Lung microvascular endothelial cell (primary cell): ENCODE measurements at regions not wholly inside any gene's neighbourhood (a gene's known extent, or its start where the extent isn't known, plus 50 kb on each side); places are given as distances from the start of the nearest gene placed in this dataset.
"Not testable (repeated sequence)": the region's sequence is repeated elsewhere in the genome, so short reads cannot be mapped to it uniquely, and the experiment has no call there.

Experiments
- DNase-seq, 2 donors: peaks; one replicate each; pipeline versions ENCODE4 v3.0.0 to v3.0.0-alpha.2; 2010; ENCODE audit warnings: low read depth in 2 of 2

DNA sequence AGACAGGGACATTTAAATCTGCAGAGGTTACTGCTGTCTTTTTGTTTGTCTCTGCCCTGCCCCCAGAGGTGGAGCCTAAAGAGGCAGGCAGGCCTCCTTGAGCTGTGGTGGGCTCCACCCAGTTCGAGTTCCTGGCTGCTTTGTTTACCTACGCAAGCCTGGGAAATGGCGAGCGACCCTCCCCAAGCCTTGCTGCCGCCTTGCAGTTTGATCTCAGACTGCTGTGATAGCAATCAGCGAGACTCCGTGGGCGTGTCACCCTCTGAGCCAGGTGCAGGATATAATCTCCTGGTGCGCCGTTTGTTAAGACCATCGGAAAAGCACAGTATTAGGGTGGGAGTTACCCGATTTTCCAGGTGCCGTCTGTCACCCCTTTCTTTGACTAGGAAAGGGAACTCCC is 93.3 kb downstream of the ANKRD30BL start:
- not testable (repeated sequence) for DNase-seq

DNA sequence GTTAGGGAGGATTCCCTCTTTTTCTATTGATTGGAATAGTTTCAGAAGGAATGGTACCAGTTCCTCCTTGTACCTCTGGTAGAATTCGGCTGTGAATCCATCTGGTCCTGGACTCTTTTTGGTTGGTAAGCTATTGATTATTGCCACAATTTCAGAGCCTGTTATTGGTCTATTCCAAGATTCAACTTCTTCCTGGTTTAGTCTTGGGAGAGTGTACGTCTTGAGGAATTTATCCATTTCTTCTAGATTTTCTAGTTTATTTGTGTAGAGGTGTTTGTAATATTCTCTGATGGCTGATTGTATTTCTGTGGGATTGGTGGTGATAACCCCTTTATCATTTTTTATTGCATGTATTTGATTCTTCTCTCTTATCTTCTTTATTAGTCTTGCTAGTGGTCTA is 96.4 kb downstream of the ANKRD30BL start:
- not testable (repeated sequence) for DNase-seq

DNA sequence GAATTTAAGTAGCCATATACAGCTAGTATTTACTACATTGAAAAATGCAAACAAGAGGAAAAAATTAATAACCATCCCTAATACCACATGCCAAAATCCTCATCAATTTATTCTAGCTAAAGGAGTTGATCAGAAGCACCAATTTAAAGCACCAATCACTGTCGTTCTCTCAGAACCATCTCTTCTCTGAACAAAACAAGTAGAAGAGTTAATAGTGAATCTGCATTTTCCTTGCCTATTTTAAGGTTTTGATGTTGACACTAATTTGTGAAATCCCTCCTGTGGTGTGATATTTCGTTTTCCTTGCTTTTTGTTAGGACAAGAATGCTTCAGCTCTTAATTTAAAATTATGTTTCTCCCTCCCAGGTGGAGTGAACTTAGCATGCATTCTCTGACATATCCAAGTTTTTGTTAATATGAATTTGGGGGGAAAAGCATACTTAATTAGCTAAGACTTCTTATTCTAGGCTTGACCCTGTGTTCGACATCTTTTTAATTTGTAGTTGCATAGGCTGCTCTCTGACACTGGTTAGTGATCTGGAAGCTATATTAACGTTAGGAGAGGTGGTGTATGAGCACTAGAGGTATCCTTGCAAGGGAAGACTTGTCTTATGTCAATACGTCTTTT is 122.0 kb downstream of the ANKRD30BL start:
- not testable (repeated sequence) for DNase-seq

DNA sequence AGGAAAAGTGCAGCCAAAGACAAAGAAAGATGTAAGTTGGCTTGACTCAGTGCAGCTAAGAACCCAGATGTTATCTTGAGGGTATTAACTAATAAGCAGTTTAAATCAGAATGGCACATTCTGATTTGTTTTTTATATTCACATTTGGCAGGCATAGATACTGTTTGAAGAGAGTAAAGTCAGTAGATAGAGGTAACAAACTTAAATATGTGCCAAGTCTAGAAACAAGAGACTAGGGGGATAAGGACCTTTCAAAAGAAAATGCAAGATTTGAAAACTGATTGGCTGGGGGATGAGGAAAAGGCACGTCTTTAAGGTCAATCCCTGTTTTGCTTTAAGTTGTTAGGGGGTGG is 122.9 kb downstream of the ANKRD30BL start:
- not testable (repeated sequence) for DNase-seq

DNA sequence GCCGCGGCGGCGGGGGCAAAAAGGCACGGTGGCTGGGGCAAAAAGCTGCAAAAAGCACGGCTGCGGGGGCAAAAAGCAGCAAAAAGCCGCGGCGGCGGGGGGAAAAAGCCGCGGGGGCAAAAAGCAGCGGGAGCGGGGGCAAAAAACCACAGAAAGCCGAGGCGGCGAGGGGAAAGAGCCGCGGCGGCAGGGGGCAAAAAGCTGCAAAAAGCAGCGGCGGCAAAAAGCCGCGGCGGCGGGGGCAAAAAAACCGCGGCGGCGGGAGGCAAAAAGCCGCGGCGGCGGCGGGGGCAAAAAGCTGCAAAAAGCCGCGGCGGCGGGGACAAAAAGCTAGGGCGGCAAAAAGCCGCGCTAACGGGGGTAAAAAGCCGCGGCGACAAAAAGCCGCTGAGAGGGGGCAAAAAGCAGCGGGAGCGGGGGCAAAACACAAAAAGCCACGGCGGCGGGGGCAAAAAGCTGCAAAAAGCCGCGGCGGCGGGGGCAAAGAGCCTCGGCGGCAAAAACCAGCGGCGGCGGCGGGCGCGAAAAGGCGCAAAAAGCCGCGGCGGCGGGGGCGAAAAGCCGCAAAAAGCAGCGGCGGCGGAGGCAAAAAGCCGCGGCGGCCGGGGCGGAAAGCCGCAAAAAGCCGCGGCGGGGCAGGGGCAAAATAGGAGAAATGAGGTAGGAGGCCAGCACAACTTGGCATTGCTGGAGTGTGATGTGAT is 123.4 kb downstream of the ANKRD30BL start:
- DNase-seq: no peak

DNA sequence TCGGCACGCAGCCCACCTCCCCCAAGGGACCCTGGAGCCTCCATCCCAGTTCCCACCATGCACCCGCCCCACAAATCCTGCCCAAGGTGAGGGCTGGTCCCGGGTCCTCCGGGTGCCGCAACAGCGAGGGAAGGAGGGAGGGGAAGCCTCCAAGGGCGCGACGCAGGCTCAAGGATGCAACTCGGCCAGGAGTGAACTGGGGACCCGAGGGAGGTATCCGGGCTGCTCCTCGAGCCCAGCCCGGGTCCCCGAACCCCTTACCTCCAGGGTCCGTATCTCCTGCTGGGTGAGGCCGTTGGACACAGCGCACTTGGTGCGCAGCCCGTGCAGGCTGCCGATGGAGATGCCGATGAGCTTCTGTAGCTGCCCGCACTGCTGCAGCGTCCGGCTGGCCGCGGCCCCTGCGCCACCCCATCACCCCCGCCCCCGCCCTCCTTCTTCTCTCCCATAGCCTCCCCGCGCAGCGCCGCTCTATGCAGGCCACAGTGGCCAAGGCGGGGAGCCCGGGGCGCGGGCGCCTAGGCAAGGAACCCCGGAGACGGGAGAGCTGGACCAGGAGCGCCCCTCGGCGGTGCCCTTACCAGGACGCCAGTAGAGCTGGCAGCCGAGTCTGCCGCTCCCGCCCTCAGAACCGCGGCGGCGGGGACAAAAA is 124.1 kb downstream of the ANKRD30BL start:
- DNase-seq: peak in 1 of 2 donors; percentile 0

DNA sequence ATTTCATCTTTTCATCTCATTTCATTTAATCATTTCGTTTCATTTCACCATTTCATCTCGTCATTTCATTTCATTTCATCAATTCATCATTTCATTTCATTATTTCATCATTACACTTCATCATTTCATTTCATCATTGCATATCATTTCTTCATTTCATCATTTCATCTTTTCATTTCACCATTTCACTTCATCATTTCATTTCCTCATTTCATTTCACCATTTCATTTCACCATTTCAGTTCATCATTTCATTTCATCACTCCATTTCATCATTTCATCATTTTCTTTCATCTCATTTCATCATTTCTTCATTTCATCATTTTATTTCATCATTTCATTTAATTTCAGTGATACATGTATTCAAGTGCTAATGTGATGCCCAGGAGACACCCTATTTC is 127.1 kb downstream of the ANKRD30BL start:
- no peak for DNase-seq

DNA sequence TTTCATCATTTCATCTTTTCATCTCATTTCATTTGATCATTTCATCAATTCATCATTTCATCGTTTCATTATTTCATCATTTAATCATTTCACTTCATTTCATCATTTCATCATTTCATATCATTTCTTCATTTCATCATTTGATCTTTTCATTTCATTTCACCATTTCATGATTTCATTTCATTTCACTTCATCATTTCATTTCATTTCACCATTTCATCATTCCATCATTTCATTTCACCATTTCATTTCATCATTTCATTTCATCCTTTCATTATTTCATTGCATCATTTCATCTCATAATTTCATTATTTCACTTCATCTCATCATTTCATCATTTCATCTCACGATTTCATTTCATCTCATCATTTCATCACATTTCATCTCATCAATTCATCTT is 127.8 kb downstream of the ANKRD30BL start:
- no peak for DNase-seq

DNA sequence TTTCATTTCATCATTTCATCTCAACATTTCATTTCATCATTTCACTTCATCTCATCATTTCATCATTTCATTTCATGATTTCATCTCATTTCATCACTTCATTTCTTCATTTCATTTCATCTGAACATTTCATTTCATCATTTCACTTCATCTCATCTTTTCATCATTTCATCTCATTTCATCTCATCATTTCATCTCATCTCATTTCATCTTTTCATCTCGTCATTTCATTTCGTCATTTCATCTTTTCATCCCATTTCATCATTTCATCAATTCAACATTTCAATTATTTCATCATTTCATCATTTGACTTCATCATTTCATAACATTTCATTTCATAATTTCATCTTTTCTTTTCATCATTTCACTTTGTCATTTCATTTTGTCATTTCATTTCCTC is 128.4 kb downstream of the ANKRD30BL start:
- DNase-seq: no peak

DNA sequence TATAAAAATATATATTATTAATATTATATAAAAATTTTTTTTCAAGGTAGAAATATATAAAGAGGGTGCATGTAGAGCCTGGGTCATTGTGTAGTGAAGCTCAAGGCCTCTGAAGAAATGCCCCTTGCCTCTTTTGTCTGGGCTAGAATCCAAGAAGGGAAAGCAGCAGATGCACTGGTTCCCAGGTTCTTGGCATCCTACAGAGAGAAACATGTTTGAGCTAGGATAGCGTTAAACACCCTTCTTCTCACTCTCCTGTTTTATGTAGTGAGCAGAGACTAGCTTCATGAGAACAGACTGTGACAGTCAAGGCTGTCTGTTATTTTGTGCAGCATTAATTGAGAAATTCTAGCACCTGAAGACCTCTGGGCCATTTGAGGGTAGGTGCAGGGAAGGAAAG is 149.7 kb downstream of the ANKRD30BL start:
- not testable (repeated sequence) for DNase-seq

DNA sequence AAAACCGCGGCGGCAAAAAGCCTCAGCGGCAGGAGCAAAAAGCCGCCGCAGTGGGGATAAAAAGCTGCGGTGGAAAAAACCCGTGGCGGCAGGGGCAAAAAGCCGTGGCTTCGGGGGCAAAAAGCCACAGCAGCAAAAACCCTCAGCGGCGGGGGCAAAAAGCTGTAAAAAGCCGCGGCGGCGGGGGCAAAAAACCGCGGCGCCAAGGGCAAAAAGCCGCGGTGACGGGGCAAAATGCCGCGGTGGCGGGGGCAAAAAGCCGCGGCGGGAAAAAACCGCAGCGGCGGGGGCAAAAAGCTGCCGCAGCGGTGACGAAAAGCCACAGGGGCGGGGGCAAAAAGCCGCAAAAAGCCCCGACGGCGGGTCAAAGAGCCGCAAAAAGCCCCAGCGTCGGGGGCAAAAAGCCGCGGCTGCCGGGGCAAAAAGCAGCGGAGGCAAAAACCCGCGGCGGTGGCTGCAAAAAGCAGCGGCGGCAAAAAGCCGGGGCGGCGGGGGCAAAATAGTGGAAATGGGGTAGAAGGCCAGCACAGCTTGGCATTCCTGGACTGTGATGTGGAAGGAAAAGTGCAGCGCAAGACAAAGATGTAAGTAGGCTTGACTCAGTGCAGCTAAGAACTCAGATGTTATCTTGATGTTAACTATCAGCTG is 151.8 kb downstream of the ANKRD30BL start:
- DNase-seq: no peak

DNA sequence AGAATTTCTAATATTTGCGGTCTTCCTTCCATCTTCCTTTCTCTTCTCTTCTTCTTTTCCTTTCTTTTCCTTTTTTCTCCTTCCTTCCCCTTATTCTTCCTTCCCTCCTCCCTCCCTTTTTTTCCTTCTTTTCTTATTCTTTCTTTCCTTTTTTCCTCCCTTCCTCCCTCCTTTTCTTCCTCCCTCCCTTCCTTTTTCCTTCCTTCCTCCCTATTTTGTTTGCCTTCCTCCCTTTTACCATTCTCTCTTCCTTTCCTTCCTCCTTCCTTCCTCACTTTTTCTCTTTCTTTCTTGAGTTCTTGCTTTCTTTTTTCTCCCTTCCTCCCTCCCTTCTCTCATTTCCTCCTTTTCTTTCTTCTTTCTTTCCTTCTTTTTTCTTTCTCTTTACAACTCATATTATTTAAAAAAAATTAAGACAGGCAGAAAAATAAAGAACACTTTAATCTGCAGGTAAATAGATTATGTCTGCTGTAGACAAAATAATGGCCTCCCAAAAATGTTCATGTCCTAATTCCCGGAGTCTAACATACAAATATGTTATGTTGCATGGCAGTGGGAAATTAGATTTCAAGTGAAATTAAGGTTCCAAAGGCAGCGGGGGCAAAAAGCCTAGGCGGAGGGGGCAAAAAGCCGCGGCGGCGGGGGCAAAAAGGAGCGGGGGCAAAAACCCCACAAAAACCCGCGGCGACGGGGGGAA is 152.4 kb downstream of the ANKRD30BL start:
- no peak for DNase-seq

DNA sequence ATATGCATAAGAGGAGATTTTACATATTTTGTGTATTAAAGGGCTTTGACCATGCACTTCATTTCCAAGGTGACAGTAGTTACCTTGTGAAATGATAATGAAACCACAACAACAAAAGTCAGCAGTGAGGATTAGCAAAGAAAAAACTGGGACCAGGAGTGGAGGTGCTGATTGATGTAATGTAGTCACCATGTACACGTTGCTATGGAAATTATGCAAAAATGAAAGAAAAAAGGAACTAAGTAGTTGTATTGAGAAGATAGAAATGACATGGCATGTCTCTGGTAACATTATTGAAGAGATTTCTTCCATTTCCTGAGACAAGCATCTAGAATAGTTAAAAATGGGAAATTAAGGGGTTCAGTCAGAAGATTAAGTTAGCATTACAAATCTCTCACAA is 171.0 kb downstream of the ANKRD30BL start:
- not testable (repeated sequence) for DNase-seq

DNA sequence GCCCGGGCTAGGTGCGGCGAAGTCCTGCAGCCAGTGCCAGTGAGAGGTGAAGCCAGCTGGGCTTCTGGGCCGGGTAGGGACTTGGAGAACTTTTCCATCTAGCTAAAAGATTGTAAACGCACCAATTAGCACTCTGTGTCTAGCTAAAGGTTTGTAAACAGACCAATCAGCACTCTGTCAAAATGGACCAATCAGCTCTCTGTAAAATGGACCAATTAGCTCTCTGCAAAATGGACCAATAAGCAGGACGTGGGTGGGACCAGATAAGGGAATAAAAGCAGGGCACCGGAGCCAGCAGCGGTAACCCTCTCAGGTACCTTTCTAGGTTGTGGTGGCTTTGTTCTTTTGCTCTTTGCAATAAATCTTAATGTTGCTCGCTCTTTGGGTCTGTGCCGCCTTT is 195.1 kb downstream of the ANKRD30BL start:
- DNase-seq: not testable (repeated sequence)

DNA sequence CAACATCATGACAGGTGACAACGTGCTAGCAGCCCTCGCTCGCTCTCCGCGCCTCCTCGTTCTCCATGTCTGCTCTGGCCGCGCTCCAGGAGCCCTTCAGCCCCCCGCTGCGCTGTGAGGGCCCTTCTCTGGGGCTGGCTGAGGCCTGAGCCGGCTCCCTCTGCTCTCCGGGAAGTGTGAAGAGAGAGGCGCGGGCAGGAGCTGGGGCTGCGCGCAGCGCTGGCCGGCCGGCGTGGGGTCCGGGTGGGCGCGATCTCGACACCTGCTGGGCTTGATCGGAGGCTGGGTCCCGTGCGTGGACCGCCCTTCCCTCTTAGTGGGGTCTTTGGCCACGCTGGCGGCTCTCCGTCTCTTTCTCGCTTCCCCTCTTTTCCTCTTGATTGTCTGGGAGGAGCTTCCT is 195.5 kb downstream of the ANKRD30BL start:
- no peak for DNase-seq

DNA sequence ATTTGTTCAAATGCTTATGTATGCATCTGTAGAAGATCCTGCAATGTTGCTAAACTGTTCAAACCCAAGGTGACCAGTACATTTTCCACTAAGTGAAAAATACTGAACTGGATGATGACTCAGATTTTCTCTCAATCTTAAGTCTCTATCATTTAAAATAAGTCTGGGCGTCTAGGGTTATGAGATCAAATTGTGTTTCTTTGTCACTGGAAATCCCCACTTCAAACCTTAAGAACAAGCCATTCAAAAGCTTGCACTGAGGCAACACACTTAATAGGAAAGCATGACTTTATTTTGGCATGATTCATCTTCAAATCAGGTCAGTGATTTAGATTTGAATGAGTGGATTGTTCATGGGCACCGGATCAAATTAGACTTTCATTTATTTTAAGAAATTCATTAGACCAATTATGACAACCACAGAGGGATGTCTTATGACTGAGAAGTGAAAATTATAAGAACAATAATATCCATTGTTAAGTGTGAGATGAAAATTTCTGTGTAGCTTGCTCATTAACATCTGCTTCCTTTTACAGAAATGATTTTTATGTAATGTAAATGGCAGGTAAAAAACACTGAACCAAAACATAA is 203.6 kb downstream of the ANKRD30BL start:
- DNase-seq: not testable (repeated sequence)

DNA sequence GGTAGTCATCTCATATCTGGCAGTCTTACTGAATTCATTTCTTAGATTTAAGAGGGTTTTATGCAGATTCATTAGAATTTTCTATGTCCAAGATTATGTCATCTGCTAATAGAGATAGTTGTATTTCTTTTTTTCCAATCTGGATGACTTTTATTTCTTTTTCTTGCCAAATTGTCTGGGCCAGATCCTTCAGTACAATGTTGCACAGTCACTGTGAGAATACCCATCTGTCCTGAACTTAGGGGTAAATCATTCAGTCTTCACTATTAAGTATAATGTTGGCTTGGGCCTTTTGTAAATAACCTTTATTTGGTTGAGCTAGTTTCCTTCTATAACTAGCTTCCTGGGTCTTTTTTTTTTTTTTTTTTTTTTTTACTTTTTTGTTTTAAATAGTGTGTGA is 213.1 kb downstream of the ANKRD30BL start:
- DNase-seq: not testable (repeated sequence)

DNA sequence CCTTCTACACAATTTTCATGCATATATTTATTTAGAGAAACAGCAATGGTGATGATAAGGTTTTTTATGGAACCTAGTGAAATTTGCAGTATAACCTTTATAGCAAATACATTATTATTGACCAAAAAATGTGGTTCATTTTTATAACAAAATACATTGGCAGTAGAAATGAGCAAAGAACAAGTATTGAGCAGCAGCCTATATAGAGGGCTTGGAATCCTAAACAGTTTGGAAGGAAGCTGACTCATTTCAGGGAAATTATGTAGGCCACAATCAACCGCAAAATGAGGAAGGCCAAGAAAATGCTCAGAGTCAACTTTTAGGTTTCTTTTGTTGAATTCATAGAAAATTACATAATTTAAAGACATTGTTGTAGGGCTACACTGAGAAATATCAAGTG is 238.5 kb downstream of the ANKRD30BL start:
- DNase-seq: not testable (repeated sequence)

DNA sequence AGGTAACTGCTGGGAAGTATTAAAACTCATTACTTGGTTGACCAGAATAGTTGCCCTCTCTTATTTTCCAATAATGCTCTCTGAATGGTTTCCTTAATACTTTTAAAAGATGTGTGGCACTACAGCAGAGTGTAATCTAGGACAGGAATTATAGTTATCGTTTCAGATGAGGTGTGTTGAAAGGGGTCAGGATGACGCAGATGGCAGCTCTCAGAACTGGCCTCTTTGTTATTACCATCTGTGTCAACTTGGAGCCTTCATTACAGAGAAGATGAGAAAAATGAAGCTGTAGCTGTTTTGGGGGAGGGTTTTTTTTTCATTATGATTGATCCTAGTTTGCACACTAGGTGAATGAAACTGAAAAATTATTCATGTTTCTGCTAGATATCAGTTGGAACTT is 238.9 kb downstream of the ANKRD30BL start:
- DNase-seq: not testable (repeated sequence)
